Lung microvascular endothelial cell (primary cell): ENCODE measurements at regions not wholly inside any gene's neighbourhood (a gene's known extent, or its start where the extent isn't known, plus 50 kb on each side); places are given as distances from the start of the nearest gene placed in this dataset.
"Not testable (repeated sequence)": the region's sequence is repeated elsewhere in the genome, so short reads cannot be mapped to it uniquely, and the experiment has no call there.

ENCODE experiments used
- DNase-seq, 2 donors: peaks; one replicate each; pipeline versions ENCODE4 v3.0.0 to v3.0.0-alpha.2; 2010; ENCODE audit warnings: low read depth in 2 of 2

DNA sequence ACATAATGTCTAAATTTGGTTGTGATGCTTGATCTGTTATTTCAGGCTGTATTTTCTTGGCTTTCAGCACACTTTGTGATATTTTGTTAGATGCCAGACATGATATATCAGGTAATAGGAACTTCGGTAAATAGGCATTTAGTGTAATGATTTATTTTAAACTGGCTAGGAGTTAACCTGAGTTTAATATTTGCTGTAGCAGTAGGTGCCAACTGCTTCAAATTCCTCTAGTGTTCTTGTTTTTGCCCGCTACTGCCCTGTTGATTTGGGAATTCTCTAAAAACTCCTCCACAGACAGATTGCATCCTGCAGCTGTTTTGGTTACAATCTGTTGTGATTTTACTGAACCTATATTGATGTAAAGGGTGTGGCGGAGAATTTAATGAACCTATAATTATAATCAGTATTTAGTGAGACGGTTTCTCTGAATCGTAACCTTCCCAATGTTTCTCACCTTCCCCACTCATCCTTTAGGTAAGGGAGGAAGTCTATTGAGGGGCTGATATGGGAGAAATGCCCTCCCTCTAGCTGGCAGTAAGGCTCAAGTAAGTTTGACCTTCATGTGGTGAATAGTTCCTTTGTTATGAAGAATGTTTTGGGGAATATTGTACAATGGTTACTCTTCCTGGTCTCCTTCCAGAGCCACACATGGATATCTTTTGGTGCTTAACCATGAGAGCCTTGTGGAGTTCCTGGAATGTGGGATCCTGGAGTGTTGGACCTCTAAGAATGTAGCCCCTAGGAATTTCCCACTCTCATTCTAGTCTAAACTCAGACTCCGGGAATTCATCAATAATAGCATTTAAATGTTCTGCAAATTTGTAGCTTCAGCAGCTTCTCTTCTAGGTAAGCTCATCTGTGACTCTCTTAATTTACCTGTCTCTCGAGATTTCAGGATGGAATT, 634.1 kb downstream of the FSCB start:
- DNase-seq = no peak

- no peak for DNase-seq
Observed at GRCh38 chr14:43872222-43872621, 634.9 kb downstream of the FSCB start.

- no peak for DNase-seq
Observed at GRCh38 chr14:43858981-43859380, 648.1 kb downstream of the FSCB start.

DNA sequence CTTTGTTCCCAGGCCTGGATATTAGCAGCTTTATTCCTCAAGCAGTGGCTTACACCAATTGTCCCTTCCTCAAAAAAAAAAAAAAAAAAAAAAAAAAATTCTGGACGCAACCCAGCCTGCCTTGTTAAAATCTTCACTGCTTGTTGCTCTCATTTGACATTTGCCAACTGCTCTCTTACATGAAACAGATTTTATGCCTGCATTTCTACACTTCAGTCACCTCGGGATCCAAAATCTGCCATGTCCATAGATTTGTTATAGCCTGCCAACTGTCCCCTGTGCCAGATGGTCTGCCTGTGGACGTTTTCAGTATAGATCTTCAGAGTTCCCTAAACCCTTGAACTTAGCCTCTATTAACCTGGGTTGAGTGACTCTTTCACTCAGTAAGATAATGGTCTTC, 651.5 kb downstream of the FSCB start:
- DNase-seq = no peak

GRCh38 chr14:43853541-43853940, 653.5 kb downstream of the FSCB start:
- no peak for DNase-seq

DNA sequence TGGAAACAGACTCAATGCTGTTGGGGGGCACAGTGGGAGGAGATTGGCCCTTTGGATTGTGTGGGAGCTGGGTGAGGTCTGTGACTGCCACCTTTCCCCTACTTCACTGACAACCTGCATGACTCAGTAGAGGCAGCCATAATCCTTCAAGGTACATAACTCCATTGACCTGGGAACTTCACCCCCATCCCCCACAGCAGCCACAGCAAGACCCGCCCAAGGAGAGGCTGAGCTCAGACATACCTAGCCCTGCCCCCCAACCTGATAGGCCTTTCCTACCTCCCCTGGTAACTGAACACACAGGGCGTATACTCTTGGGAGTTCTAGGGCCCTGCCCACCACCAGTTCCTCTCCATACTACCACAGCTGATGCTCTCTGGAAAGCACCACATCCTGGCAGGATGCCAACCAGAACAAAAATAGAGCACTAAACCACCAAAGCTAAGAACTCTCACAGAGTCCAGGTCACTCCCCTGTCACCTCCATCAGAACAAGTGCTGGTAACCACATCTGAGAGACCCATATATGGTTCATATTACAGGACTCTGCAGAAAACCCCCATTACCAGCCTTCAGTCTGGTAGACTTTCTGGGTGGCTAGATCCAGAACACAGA, 703.9 kb downstream of the FSCB start:
- no peak for DNase-seq

GRCh38 chr14:43795600-43796228, 711.4 kb downstream of the FSCB start:
- DNase-seq = no peak

- no peak for DNase-seq
Observed at GRCh38 chr14:43793579-43793978, 713.5 kb downstream of the FSCB start.

DNA sequence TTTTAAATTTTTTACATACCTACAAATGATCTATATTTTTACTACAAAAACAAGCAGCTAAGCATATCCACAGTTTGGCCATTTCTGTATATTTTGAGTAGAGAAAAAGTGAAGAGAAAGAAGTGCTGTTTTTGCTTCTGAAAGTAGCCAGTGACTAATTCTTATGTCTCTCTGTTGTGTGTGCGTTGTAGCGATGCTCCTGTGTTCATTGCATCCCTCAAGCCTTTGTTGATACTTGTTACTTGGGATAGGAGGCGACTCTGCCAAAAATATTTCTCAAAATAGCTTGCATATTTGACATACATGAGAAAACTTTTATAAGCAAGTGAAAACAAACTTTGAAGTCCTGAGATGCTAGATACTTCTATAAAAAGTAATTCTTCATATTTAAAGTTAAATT, 714.1 kb downstream of the FSCB start:
- DNase-seq = no peak

DNA sequence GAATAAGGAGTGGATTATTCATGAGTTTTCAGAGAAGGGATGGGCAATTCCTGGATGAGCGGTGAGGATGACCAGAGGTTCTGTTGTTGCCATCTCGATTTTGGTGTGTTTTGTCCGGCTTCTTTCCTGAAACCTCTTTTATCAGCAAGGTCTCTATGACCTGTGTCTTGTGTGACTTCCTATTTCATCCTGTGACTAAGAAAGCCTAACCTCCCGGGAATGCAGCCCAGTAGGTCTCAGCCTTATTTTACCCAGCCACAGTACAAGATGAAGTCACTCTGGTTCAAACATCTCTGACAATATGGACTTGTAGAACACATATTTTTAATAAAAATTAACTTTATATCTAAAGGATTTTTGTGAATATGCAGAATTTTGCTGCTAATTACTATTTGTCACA, 716.4 kb downstream of the FSCB start:
- no peak for DNase-seq

GRCh38 chr14:43789458-43789857, 717.6 kb downstream of the FSCB start:
- DNase-seq = no peak

GRCh38 chr14:43786066-43786762, 720.9 kb downstream of the FSCB start:
- no peak for DNase-seq

DNA sequence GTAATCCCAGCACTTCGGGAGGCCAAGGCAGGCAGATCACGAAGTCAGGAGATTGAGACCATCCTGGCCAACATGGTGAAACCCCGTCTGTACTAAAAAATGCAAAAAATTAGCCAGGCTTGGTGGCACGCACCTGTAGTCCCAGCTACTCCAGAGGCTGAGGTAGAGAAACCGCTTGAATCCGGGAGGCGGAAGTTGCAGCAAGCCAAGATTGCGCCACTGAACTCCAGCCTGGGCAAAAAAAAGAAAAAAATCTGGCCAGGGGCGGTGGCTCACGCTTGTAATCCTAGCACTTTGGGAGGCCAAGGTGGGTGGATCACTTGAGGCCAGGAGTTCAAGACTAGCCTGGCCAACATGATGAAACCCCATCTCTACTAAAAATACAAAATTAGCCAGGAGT, 722.7 kb downstream of the FSCB start:
- not testable (repeated sequence) for DNase-seq

DNA sequence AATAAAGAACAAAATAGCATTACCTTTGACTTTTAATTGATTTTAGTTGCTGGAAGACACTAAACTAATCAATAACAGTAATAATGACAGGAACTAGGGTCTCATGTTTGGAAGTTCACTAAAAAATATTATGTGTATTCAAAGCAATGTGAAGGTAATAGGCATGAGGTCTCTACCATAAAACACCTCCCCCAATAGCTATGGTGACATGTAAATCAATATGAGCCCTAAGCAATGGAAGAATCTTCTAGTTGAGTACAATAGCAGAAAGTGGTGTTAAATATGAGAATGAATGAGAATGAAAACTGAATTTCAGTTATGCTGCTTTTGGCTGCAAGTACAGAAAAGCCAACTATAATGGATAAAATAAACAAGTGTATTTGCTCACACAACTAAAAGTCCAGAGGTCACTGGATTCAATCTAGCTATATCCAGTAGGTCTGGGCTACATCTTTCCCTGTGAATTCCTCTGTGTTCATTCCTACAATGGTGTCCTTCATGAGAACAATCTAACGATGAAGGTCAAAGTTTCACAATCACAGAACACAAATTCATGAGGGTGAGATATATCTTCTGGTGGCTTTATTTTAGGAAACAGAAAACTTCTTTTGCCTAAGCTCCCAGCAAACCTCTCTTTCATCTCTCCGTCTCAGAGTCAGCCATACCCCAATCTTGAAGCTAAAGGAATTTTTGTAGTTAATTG, 728.0 kb downstream of the FSCB start:
- DNase-seq = no peak

GRCh38 chr14:43778570-43778936, 728.5 kb downstream of the FSCB start:
- DNase-seq = no peak

DNA sequence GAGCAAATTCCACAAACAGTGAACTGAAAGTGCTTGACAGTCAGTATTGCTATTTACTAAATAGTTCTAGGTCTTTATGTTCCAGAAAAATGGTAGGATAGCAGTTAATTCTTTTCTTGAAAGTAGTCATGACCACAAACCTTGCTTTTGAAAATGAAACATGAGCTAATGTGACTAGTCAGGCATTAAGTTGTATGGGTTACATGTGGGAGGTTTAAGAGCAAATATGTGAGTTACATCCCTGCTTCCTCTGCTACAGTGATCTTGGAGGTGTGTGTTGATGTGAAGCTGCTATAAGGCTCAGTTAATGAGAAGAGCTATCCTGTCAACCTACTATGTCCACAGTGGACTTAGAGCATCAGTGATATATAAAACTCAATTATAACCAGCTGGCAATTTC, 741.6 kb downstream of the FSCB start:
- no peak for DNase-seq

DNA sequence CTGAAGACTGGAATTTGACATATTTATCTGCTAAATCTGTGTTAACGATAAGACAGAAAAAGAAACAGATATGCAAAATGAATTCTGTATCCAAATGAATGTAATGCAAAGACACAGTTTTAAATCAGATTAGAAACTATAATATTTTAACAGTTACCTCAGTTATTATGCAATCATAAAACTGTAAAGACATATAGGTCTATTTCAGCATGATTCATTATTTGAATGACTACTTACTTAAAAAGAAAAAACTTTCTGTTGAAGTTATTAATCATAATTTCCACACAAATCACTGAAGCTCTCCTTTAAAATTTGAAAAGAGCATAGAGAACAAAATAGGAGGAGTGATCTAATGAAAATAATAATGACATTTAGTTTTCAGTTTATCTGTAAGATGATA, 742.6 kb downstream of the FSCB start:
- DNase-seq = no peak

DNA sequence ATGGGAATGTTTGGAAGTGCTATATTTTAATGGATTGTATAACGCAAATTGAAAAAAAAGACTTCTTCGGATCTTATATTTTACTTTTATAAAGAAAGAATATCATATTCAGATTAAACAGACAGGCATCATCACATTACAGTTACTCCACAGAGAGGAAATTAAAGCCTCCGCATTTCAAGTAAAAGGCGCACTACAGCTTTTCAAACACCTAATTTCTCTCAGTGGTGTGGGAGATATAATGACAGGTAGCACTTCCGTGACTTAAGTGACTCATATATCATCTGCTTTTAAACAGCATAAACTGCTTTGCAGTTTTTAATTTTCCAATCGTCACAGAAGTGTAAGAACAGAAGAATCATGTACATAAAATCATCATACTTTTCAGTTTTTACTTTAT, 751.4 kb downstream of the FSCB start:
- no peak for DNase-seq

DNA sequence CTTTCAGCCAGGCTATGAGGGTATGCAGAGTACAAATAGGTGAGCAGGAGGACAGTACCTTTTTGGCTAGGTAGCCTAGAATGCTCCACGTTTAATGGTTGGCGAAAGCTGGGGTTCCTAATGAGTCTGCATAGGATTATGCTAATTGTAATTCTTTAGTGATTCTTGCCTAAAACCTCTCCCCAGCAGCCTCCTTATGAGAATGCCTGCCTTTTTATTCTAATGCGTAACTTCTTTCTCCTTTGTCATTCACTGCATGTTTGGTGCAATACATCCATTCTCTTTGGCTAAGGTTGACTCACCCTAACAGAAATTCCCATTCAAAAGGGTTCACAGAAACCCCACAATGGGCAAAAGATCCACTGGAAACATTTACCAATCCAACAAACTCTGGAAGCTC, 752.2 kb downstream of the FSCB start:
- DNase-seq = no peak

- no peak for DNase-seq
Observed at GRCh38 chr14:43745746-43746145, 761.3 kb downstream of the FSCB start.

DNA sequence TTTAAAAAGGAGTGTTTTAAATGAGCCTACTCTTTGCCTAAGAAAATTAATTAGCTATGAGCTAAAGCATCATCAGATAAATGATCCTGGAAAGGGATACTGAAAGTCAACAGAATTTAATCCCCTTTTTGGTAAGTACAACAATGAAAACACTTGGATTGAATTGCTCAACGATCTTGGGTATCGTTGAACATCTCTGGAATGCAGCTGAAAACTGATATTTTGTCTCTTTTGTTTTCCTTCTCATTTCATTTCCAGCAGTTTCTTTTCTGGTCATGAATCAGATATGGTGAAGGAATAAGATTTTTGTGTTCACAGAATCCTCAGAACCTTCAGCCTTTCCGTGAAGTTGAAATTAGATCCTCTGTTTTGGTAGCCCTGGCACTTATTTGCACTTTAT, 771.2 kb downstream of the FSCB start:
- DNase-seq = no peak

DNA sequence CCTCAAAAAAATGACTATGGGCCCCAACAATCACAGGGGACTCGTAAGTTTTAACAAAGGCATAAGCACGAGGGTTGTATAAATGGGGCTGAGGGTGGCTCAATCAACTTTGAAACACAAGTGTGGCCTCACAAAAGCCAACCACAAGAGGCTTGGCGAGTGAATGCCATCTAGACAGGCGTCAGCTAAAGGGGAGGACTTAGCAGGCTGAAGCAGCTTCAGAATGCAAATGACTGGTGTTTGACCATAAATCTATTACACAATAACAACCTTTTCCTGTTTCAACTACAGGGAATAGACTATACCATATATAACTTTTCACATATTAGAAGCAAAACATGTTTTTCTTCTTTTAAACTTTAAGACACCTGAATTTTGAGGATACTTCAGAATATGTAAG, 777.9 kb downstream of the FSCB start:
- no peak for DNase-seq
